Astrocyte of the cerebellum (primary cell): ENCODE measurements at regions not wholly inside any gene's neighbourhood (a gene's known extent, or its start where the extent isn't known, plus 50 kb on each side); places are given as distances from the start of the nearest gene placed in this dataset.
"Not testable (repeated sequence)": the region's sequence is repeated elsewhere in the genome, so short reads cannot be mapped to it uniquely, and the experiment has no call there.

Experiments
- DNase-seq: peaks from one replicate; pipeline ENCODE4 v3.0.0-alpha.2; 2011; ENCODE audit warnings: low read depth
- H3K4me3 ChIP-seq: 2 replicates; pipeline ENCODE4 v1.5.1; 2011; ENCODE audit warnings: mild to moderate bottlenecking, low read depth, low read length, moderate library complexity
- in situ Hi-C: cut with HindIII; loops from 2 replicates; pipeline ENCODE4 v1.10.0; 2017; ENCODE audit warnings: low sequenced_read_pairs
- TF ChIP-seq, protein P1 (sequence below): IDR thresholded peaks from 2 replicates; pipeline ENCODE4 v1.5.1; 2012; ENCODE audit warnings: low read length, low read depth, moderate library complexity, mild to moderate bottlenecking; ENCODE audit errors: missing control alignments

DNA sequence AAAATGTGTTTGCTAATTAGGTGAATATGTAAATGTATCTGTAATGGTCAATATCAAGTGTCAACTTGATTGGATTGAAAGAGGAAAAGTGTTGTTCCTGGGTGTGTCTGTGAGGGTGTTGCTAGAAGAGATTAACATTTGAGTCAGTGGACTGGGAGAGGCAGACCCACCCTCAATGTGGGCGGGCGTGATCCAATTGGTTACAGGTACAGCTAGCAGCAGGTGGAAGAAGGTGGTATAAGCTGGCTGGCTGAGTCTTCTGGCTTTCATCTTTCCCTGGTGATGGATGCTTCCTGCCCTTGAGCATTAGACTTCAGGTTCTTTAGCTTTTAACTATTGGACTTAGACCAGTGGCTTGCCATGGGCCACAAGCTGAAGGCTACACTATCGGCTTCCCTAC, 779.0 kb upstream of the CTNND2 start:
- no peak for DNase-seq
- in situ Hi-C loops: no loop called here
- TF ChIP-seq, protein P1, sequence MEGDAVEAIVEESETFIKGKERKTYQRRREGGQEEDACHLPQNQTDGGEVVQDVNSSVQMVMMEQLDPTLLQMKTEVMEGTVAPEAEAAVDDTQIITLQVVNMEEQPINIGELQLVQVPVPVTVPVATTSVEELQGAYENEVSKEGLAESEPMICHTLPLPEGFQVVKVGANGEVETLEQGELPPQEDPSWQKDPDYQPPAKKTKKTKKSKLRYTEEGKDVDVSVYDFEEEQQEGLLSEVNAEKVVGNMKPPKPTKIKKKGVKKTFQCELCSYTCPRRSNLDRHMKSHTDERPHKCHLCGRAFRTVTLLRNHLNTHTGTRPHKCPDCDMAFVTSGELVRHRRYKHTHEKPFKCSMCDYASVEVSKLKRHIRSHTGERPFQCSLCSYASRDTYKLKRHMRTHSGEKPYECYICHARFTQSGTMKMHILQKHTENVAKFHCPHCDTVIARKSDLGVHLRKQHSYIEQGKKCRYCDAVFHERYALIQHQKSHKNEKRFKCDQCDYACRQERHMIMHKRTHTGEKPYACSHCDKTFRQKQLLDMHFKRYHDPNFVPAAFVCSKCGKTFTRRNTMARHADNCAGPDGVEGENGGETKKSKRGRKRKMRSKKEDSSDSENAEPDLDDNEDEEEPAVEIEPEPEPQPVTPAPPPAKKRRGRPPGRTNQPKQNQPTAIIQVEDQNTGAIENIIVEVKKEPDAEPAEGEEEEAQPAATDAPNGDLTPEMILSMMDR: no peak

GRCh38 chr5:12679731-12680130, 775.5 kb upstream of the CTNND2 start:
- TF ChIP-seq, protein P1: no peak
- in situ Hi-C loops: no loop called here
- DNase-seq: no peak
- no peak overlapping the region for H3K4me3 ChIP-seq

More for the DNA sequence above, 779.0 kb upstream of the CTNND2 start:
- H3K4me3 ChIP-seq: no peak overlapping the region

GRCh38 chr5:12675959-12676358, 771.7 kb upstream of the CTNND2 start:
- no peak overlapping the region for H3K4me3 ChIP-seq
- in situ Hi-C loops: no loop called here
- TF ChIP-seq, protein P1: no peak
- DNase-seq: no peak

- in situ Hi-C loops: no loop called here
- no peak for DNase-seq
- H3K4me3 ChIP-seq: no peak overlapping the region
- TF ChIP-seq, protein P1: no peak
Measured at GRCh38 chr5:12672141-12672540, 767.9 kb upstream of the CTNND2 start.

- TF ChIP-seq, protein P1: no peak
- no peak for DNase-seq
- H3K4me3 ChIP-seq: no peak overlapping the region
- in situ Hi-C loops: no loop called here
Measured at GRCh38 chr5:12669326-12669725, 765.1 kb upstream of the CTNND2 start.

GRCh38 chr5:12668564-12668963, 764.3 kb upstream of the CTNND2 start:
- no peak for DNase-seq
- no peak overlapping the region for H3K4me3 ChIP-seq
- TF ChIP-seq, protein P1: no peak
- in situ Hi-C loops: no loop called here

DNA sequence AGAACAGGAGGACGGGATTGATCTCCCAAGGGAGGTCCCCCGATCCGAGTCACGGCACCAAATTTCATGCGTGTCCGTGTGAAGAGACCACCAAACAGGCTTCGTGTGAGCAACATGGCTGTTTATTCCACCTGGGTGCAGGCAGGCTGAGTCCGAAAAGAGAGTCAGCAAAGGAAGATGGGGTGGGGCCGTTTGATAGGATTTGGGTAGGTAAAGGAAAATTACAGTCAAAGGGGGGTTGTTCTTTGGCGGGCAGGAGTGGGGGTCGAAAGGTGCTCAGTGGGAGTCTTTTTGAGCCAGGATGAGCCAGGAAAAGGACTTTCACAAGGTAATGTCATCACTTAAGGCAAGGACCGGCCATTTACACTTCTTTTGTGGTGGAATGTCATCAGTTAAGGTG, 763.6 kb upstream of the CTNND2 start:
- H3K4me3 ChIP-seq, DNase-seq, in situ Hi-C loops: not testable (repeated sequence)

DNA sequence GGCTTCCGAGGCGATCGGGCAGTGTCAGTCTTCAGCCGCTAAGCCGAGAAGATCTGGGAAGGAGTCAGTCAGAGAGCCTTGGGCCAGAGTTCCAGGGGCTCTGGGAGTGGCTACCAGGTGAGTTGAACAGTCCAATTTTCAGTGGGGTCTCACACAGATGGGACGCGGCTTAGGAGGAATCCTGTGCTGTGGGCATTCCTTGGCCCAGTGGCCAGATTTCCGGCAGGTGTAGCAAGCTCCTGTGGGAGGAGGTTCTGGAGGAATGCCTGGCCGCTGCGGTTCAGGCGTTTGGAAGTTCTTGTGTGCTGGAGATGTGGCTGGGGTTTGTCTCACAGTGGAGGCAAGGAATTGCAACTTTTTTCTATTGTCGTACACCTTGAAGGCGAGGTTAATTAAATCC, 761.5 kb upstream of the CTNND2 start:
- in situ Hi-C loops, H3K4me3 ChIP-seq, DNase-seq: not testable (repeated sequence)
